GM12878 (cell line): ENCODE measurements at regions not wholly inside any gene's neighbourhood (a gene's known extent, or its start where the extent isn't known, plus 50 kb on each side); places are given as distances from the start of the nearest gene placed in this dataset.

Experiments used
- BHLHE40 ChIP-seq, 2 experiments: fragments of 450-650 bp in 1 of 2; IDR thresholded peaks; 2 replicates each; pipeline ENCODE4 v1.6.1; 2011 to 2017; ENCODE audit warnings: low read depth in 2 of 2, borderline replicate concordance in 1 of 2, improper control_type of control experiment in 1 of 2, low read length in 1 of 2, mild to moderate bottlenecking in 1 of 2
- CBFB ChIP-seq: IDR thresholded peaks from 2 replicates; pipeline ENCODE4 v1.6.1; 2016; ENCODE audit warnings: antibody characterized with exemption, low read depth
- ESRRA ChIP-seq: IDR thresholded peaks from 2 replicates; pipeline ENCODE4 v1.6.1; 2012; ENCODE audit warnings: mild to moderate bottlenecking, low read length, improper control_type of control experiment
- FOS ChIP-seq: IDR thresholded peaks from 3 replicates; pipeline ENCODE4 v1.6.1; 2011; ENCODE audit warnings: borderline replicate concordance; ENCODE audit not compliant: insufficient read length; ENCODE audit errors: extremely low read depth
- GATAD2B ChIP-seq: fragments of 450-650 bp; conservative IDR thresholded peaks from 2 replicates; pipeline ENCODE4 v1.6.1; 2017; ENCODE audit warnings: low read depth, mild to moderate bottlenecking, moderate library complexity
- IRF3 ChIP-seq: fragments of 450-650 bp; IDR thresholded peaks from 2 replicates; pipeline ENCODE4 v1.6.1; 2014; ENCODE audit warnings: mild to moderate bottlenecking
- PAX8 ChIP-seq: fragments of 450-650 bp; IDR thresholded peaks from 2 replicates; pipeline ENCODE4 v1.6.1; 2017; ENCODE audit warnings: mild to moderate bottlenecking, moderate library complexity
- POLR2AphosphoS2 ChIP-seq: IDR thresholded peaks from 2 replicates; pipeline ENCODE4 v1.6.1; 2011; ENCODE audit warnings: low read depth, mild to moderate bottlenecking, low read length, improper control_type of control experiment, moderate library complexity
- SIX5 ChIP-seq: IDR thresholded peaks from 2 replicates; pipeline ENCODE4 v1.6.1; 2011; ENCODE audit warnings: mild to moderate bottlenecking, low read depth, low read length, moderate library complexity; ENCODE audit not compliant: severe bottlenecking
- ZNF592 ChIP-seq: fragments of 450-650 bp; IDR thresholded peaks from 2 replicates; pipeline ENCODE4 v1.6.1; 2017; ENCODE audit warnings: mild to moderate bottlenecking, moderate library complexity
- TF ChIP-seq, protein P1 (sequence below): fragments of 150-350 bp; IDR thresholded peaks from 2 replicates; pipeline ENCODE4 v1.6.1; 2016; ENCODE audit warnings: low read depth, low read length
- TF ChIP-seq, protein P2 (sequence below): fragments of 450-650 bp; IDR thresholded peaks from 2 replicates; pipeline ENCODE4 v1.6.1; 2016; ENCODE audit warnings: mild to moderate bottlenecking

GRCh38 chr2:105577762-105578161 lies 166.9 kb upstream of the NCK2 start (continued):
- TF ChIP-seq ZNF592 (no peak), SIX5 (no peak), GATAD2B (no peak), IRF3 (no peak), POLR2AphosphoS2 (no peak), CBFB (no peak), FOS (no peak), BHLHE40 (IDR thresholded peaks at IDR 0.05; ENCODE audit: borderline replicate concordance in 1 of 2, low read depth in 2 of 2, low read length in 1 of 2) (no peak), ESRRA (no peak), PAX8 (no peak)
- TF ChIP-seq, protein P1, sequence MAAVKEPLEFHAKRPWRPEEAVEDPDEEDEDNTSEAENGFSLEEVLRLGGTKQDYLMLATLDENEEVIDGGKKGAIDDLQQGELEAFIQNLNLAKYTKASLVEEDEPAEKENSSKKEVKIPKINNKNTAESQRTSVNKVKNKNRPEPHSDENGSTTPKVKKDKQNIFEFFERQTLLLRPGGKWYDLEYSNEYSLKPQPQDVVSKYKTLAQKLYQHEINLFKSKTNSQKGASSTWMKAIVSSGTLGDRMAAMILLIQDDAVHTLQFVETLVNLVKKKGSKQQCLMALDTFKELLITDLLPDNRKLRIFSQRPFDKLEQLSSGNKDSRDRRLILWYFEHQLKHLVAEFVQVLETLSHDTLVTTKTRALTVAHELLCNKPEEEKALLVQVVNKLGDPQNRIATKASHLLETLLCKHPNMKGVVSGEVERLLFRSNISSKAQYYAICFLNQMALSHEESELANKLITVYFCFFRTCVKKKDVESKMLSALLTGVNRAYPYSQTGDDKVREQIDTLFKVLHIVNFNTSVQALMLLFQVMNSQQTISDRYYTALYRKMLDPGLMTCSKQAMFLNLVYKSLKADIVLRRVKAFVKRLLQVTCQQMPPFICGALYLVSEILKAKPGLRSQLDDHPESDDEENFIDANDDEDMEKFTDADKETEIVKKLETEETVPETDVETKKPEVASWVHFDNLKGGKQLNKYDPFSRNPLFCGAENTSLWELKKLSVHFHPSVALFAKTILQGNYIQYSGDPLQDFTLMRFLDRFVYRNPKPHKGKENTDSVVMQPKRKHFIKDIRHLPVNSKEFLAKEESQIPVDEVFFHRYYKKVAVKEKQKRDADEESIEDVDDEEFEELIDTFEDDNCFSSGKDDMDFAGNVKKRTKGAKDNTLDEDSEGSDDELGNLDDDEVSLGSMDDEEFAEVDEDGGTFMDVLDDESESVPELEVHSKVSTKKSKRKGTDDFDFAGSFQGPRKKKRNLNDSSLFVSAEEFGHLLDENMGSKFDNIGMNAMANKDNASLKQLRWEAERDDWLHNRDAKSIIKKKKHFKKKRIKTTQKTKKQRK, result no peak
- TF ChIP-seq, protein P2, sequence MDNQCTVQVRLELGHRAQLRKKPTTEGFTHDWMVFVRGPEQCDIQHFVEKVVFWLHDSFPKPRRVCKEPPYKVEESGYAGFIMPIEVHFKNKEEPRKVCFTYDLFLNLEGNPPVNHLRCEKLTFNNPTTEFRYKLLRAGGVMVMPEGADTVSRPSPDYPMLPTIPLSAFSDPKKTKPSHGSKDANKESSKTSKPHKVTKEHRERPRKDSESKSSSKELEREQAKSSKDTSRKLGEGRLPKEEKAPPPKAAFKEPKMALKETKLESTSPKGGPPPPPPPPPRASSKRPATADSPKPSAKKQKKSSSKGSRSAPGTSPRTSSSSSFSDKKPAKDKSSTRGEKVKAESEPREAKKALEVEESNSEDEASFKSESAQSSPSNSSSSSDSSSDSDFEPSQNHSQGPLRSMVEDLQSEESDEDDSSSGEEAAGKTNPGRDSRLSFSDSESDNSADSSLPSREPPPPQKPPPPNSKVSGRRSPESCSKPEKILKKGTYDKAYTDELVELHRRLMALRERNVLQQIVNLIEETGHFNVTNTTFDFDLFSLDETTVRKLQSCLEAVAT, result no peak
